Liver (tissue), 8 donors: ENCODE measurements at regions not wholly inside any gene's neighbourhood (a gene's known extent, or its start where the extent isn't known, plus 50 kb on each side); places are given as distances from the start of the nearest gene placed in this dataset.

ENCODE experiments used
- DNase-seq: peaks from one replicate; pipeline ENCODE4 v3.0.0-alpha.2; 2017; ENCODE audit warnings: low spot score
- H3K27ac ChIP-seq, 2 donors: one replicate each; pipeline ENCODE4 v1.7.0; 2013; ENCODE audit warnings: inconsistent platforms in 2 of 2, low read length in 2 of 2, control low read depth in 1 of 2, low read depth in 1 of 2, mild to moderate bottlenecking in 1 of 2
- H3K27me3 ChIP-seq, 4 donors: one replicate each; pipeline versions ENCODE4 v1.6.1 to v1.7.0; 2013; ENCODE audit warnings: low read length in 3 of 4, inconsistent platforms in 1 of 4, mild to moderate bottlenecking in 1 of 4, moderate library complexity in 1 of 4; ENCODE audit not compliant: control insufficient read depth in 4 of 4, insufficient read depth in 4 of 4
- H3K36me3 ChIP-seq, 4 donors: one replicate each; pipeline versions ENCODE4 v1.6.1 to v1.7.0; 2013; ENCODE audit warnings: low read length in 3 of 4, mild to moderate bottlenecking in 3 of 4, low read depth in 1 of 4, moderate library complexity in 1 of 4; ENCODE audit not compliant: control insufficient read depth in 4 of 4, insufficient read depth in 3 of 4
- H3K4me1 ChIP-seq, 4 donors: one replicate each; pipeline versions ENCODE4 v1.6.1 to v1.7.0; 2013; ENCODE audit warnings: low read length in 3 of 4, mild to moderate bottlenecking in 3 of 4, moderate library complexity in 1 of 4; ENCODE audit not compliant: control insufficient read depth in 4 of 4, insufficient read depth in 4 of 4
- H3K4me3 ChIP-seq, 3 donors: one replicate each; pipeline versions ENCODE4 v1.6.1 to v1.7.0; 2013; ENCODE audit warnings: low read length in 3 of 3, control low read depth in 1 of 3, low read depth in 1 of 3, mild to moderate bottlenecking in 1 of 3
- H3K9ac ChIP-seq, 2 donors: one replicate each; pipeline ENCODE4 v1.7.0; 2013; ENCODE audit warnings: low read length in 2 of 2, mild to moderate bottlenecking in 2 of 2, moderate library complexity in 2 of 2, control low read depth in 1 of 2, low read depth in 1 of 2
- H3K9me3 ChIP-seq, 4 donors: one replicate each; pipeline versions ENCODE4 v1.6.1 to v1.7.0; 2013; ENCODE audit warnings: low read length in 3 of 4; ENCODE audit not compliant: control insufficient read depth in 4 of 4
- EGR1 ChIP-seq, 2 donors: IDR thresholded peaks; 2 replicates each; pipeline ENCODE4 v1.6.1; 2016 to 2018; ENCODE audit warnings: antibody characterized with exemption in 2 of 2, low read depth in 2 of 2
- FOXA1 ChIP-seq: IDR thresholded peaks from 2 replicates; pipeline ENCODE4 v1.6.1; 2016; ENCODE audit warnings: antibody characterized with exemption
- FOXA2 ChIP-seq: IDR thresholded peaks from 2 replicates; pipeline ENCODE4 v1.6.1; 2016; ENCODE audit warnings: antibody characterized with exemption
- GABPA ChIP-seq, 2 donors: IDR thresholded peaks in 1 of 2; conservative IDR thresholded peaks in 1 of 2; 2 replicates each; pipeline ENCODE4 v1.6.1; 2016; ENCODE audit warnings: antibody characterized with exemption in 2 of 2, mild to moderate bottlenecking in 1 of 2, moderate library complexity in 1 of 2
- HNF4A ChIP-seq, 2 donors: conservative IDR thresholded peaks; 2 replicates each; pipeline ENCODE4 v1.6.1; 2016; ENCODE audit warnings: antibody characterized with exemption in 2 of 2, mild to moderate bottlenecking in 2 of 2
- HNF4G ChIP-seq: IDR thresholded peaks from 2 replicates; pipeline ENCODE4 v1.6.1; 2016; ENCODE audit warnings: antibody characterized with exemption
- JUND ChIP-seq, 2 donors: IDR thresholded peaks; 2 replicates each; pipeline ENCODE4 v1.6.1; 2016; ENCODE audit warnings: antibody characterized with exemption in 2 of 2
- NR2F2 ChIP-seq: IDR thresholded peaks from 2 replicates; pipeline ENCODE4 v1.6.1; 2016; ENCODE audit warnings: antibody characterized with exemption
- RXRA ChIP-seq, 2 donors: IDR thresholded peaks; 2 replicates each; pipeline ENCODE4 v1.6.1; 2017 to 2018; ENCODE audit warnings: antibody characterized with exemption in 2 of 2, mild to moderate bottlenecking in 1 of 2
- SP1 ChIP-seq: IDR thresholded peaks from 2 replicates; pipeline ENCODE4 v1.6.1; 2018; ENCODE audit warnings: antibody characterized with exemption, mild to moderate bottlenecking
- TAF1 ChIP-seq: conservative IDR thresholded peaks from 2 replicates; pipeline ENCODE4 v1.6.1; 2016; ENCODE audit warnings: antibody characterized with exemption, mild to moderate bottlenecking
- YY1 ChIP-seq: IDR thresholded peaks from 2 replicates; pipeline ENCODE4 v1.6.1; 2016; ENCODE audit warnings: antibody characterized with exemption, mild to moderate bottlenecking
- WGBS: extraction: QIAGEN DNeasy Blood & Tissue Kit; methylation state at CpG from one replicate; pipeline ENCODE4 v1.1.7; 2013; 5-methylcytosine and 5-hydroxymethylcytosine counted together
- TF ChIP-seq, protein P1 (sequence below): fragments of 150-350 bp; IDR thresholded peaks from 2 replicates; pipeline ENCODE4 v1.5.1; 2017; ENCODE audit warnings: improper control_type of control experiment, low read depth, low read length; ENCODE audit not compliant: missing input control
- TF ChIP-seq, protein P2 (sequence below): IDR thresholded peaks from 2 replicates; pipeline ENCODE4 v1.6.1; 2016; ENCODE audit warnings: antibody characterized with exemption, mild to moderate bottlenecking
- donor health status: healthy.
- donor health status: healthy.
- donor health status: healthy.
- donor health status: healthy.
- donor health status: healthy.

GRCh38 chr13:73779881-73780280 is 354.3 kb downstream of the KLF12 start:
- DNase-seq = no peak
- Histone ChIP-seq H3K36me3 (peaks cover 0 to 4% (median 0%) of the 10 kb centered on the region in 4 donors), H3K9ac (no peak overlapping the region), H3K9me3 (no peaks in the 10 kb centered on the region), H3K4me1 (peaks cover 0 to 2% (median 0%) of the 10 kb centered on the region in 4 donors), H3K4me3 (no peak overlapping the region), H3K27ac (no peak overlapping the region), H3K27me3 (no peaks in the 10 kb centered on the region)
- TF ChIP-seq HNF4G = no peak
- no peak for TF ChIP-seq SP1
- no peak for TF ChIP-seq EGR1 (IDR thresholded peaks at IDR 0.05; ENCODE audit: low read depth in 2 of 2)
- TF ChIP-seq YY1 = no peak
- TF ChIP-seq RXRA (IDR thresholded peaks at IDR 0.05) = no peak
- TF ChIP-seq TAF1 = no peak
- TF ChIP-seq GABPA (IDR thresholded peaks at IDR 0.05 in 1 of 2, conservative IDR thresholded peaks at IDR 0.05 in 1 of 2) = no peak
- 92% methylated on average over 1 of the region's 1 CpG for WGBS

DNA sequence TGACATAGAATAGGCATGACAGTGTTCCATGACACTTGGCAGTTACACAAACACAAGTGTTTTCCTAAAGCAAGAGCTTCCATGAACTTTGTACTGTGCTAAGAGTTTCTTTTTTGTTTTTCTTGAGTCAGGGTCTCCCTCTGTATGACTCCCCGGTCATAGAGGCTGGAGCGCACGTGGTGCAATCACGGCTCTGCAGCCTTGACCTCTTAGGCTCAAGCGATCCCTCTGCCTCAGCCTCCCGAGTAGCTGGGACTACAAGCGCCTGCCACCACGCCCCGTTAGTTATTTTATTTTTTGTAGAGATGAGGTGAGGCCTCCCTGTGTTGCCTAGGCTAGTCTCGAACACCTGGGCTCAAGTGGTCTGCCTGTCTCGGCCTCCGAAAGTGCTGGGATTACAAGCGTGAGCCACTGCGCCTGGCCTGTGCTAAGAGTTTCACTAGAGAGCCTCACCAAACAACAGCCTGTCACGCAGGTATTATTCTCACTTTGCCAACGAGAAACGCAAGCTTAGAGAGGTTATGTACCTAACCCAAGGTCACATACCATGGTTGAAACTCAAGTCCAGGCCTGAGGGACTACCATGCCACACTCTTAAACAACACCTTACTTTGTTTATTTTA is 355.9 kb downstream of the KLF12 start:
- Histone ChIP-seq H3K36me3 (peaks cover 0 to 4% (median 0%) of the 10 kb centered on the region in 4 donors), H3K9ac (no peak overlapping the region), H3K9me3 (no peaks in the 10 kb centered on the region), H3K4me3 (no peak overlapping the region), H3K27ac (no peak overlapping the region), H3K4me1 (peaks cover 0 to 2% (median 0%) of the 10 kb centered on the region in 4 donors), H3K27me3 (no peaks in the 10 kb centered on the region)
- TF ChIP-seq HNF4G = peak; percentile 10
- peak; percentile 18 to 70 for TF ChIP-seq HNF4A (conservative IDR thresholded peaks at IDR 0.05)
- TF ChIP-seq YY1 = no peak
- no peak for TF ChIP-seq TAF1
- TF ChIP-seq RXRA (IDR thresholded peaks at IDR 0.05) = peak in 1 of 2 donors; percentile 13
- TF ChIP-seq EGR1 (IDR thresholded peaks at IDR 0.05; ENCODE audit: low read depth in 2 of 2) = no peak
- no peak for DNase-seq
- 73% methylated on average over 17 of the region's 17 CpGs for WGBS

- 97% methylated on average over 6 of the region's 6 CpGs for WGBS
- DNase-seq = no peak
- no peaks in the 10 kb centered on the region for H3K9me3 ChIP-seq
- H3K4me3 ChIP-seq = no peak overlapping the region
- H3K27me3 ChIP-seq = no peaks in the 10 kb centered on the region
- H3K27ac ChIP-seq = no peak overlapping the region
- H3K9ac ChIP-seq = no peak overlapping the region
- peaks cover 0 to 2% (median 0%) of the 10 kb centered on the region in 4 donors for H3K4me1 ChIP-seq
- TF ChIP-seq NR2F2 (no peak), HNF4G (no peak), FOXA1 (no peak), FOXA2 (no peak), HNF4A (conservative IDR thresholded peaks at IDR 0.05) (no peak), RXRA (IDR thresholded peaks at IDR 0.05) (no peak), JUND (IDR thresholded peaks at IDR 0.05) (no peak)
- TF ChIP-seq, protein P1, sequence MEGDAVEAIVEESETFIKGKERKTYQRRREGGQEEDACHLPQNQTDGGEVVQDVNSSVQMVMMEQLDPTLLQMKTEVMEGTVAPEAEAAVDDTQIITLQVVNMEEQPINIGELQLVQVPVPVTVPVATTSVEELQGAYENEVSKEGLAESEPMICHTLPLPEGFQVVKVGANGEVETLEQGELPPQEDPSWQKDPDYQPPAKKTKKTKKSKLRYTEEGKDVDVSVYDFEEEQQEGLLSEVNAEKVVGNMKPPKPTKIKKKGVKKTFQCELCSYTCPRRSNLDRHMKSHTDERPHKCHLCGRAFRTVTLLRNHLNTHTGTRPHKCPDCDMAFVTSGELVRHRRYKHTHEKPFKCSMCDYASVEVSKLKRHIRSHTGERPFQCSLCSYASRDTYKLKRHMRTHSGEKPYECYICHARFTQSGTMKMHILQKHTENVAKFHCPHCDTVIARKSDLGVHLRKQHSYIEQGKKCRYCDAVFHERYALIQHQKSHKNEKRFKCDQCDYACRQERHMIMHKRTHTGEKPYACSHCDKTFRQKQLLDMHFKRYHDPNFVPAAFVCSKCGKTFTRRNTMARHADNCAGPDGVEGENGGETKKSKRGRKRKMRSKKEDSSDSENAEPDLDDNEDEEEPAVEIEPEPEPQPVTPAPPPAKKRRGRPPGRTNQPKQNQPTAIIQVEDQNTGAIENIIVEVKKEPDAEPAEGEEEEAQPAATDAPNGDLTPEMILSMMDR = no peak
- TF ChIP-seq, protein P2, sequence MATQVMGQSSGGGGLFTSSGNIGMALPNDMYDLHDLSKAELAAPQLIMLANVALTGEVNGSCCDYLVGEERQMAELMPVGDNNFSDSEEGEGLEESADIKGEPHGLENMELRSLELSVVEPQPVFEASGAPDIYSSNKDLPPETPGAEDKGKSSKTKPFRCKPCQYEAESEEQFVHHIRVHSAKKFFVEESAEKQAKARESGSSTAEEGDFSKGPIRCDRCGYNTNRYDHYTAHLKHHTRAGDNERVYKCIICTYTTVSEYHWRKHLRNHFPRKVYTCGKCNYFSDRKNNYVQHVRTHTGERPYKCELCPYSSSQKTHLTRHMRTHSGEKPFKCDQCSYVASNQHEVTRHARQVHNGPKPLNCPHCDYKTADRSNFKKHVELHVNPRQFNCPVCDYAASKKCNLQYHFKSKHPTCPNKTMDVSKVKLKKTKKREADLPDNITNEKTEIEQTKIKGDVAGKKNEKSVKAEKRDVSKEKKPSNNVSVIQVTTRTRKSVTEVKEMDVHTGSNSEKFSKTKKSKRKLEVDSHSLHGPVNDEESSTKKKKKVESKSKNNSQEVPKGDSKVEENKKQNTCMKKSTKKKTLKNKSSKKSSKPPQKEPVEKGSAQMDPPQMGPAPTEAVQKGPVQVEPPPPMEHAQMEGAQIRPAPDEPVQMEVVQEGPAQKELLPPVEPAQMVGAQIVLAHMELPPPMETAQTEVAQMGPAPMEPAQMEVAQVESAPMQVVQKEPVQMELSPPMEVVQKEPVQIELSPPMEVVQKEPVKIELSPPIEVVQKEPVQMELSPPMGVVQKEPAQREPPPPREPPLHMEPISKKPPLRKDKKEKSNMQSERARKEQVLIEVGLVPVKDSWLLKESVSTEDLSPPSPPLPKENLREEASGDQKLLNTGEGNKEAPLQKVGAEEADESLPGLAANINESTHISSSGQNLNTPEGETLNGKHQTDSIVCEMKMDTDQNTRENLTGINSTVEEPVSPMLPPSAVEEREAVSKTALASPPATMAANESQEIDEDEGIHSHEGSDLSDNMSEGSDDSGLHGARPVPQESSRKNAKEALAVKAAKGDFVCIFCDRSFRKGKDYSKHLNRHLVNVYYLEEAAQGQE = no peak
- peaks cover 0 to 4% (median 0%) of the 10 kb centered on the region in 4 donors for H3K36me3 ChIP-seq
These were observed 357.1 kb downstream of the KLF12 start for GRCh38 chr13:73777134-73777533.
